Cardiac muscle cell (in vitro differentiated cells and primary cell): ENCODE measurements at regions not wholly inside any gene's neighbourhood (a gene's known extent, or its start where the extent isn't known, plus 50 kb on each side); places are given as distances from the start of the nearest gene placed in this dataset.

ENCODE experiments used
- DNase-seq, 2 donors: peaks; one replicate each; pipeline versions ENCODE4 v3.0.0 to v3.0.0-alpha.2; 2010 to 2017; ENCODE audit warnings: low read depth in 1 of 2, low spot score in 1 of 2
- H3K27ac ChIP-seq: fragments of 200-600 bp; sonication (generic); 2 replicates; pipeline ENCODE4 v1.5.1; 2016
- H3K27me3 ChIP-seq: fragments of 200-600 bp; sonication (generic); 2 replicates; pipeline ENCODE4 v1.6.0; 2016; ENCODE audit warnings: control low read depth
- H3K36me3 ChIP-seq: fragments of 200-600 bp; sonication (generic); 2 replicates; pipeline ENCODE4 v1.5.1; 2016; ENCODE audit warnings: control low read depth
- H3K4me1 ChIP-seq: fragments of 200-600 bp; sonication (generic); 2 replicates; pipeline ENCODE4 v1.8.1; 2017; ENCODE audit warnings: low read depth, mild to moderate bottlenecking, mixed run types
- H3K4me3 ChIP-seq: fragments of 200-600 bp; sonication (generic); 2 replicates; pipeline ENCODE4 v1.5.1; 2016; ENCODE audit warnings: mild to moderate bottlenecking
- H3K9me3 ChIP-seq: fragments of 200-600 bp; sonication (generic); 2 replicates; pipeline ENCODE4 v1.5.1; 2017; ENCODE audit warnings: low read depth, mild to moderate bottlenecking, control low read depth
- CTCF ChIP-seq: IDR thresholded peaks from 2 replicates; pipeline ENCODE4 v1.5.1; 2012; ENCODE audit warnings: low read depth, mild to moderate bottlenecking, low read length

GRCh38 chr15:98592136-98592535 is 56.2 kb upstream of the IGF1R start:
- no peaks in the 10 kb centered on the region for H3K9me3 ChIP-seq

GRCh38 chr15:98596131-98596530 is 52.2 kb upstream of the IGF1R start:
- Histone ChIP-seq H3K4me3 (no peak overlapping the region), H3K4me1 (peaks cover 7% of the 10 kb centered on the region), H3K36me3 (no peaks in the 10 kb centered on the region), H3K9me3 (no peaks in the 10 kb centered on the region), H3K27me3 (no peaks in the 10 kb centered on the region), H3K27ac (no peak overlapping the region)
- DNase-seq, result no peak
- TF ChIP-seq CTCF, result no peak

More at GRCh38 chr15:98592136-98592535, 56.2 kb upstream of the IGF1R start:
- H3K27me3 ChIP-seq, result no peaks in the 10 kb centered on the region
- TF ChIP-seq CTCF, result no peak
- no peaks in the 10 kb centered on the region for H3K36me3 ChIP-seq
- no peak overlapping the region for H3K27ac ChIP-seq
- no peak for DNase-seq
- H3K4me3 ChIP-seq, result no peak overlapping the region
- no peaks in the 10 kb centered on the region for H3K4me1 ChIP-seq

- TF ChIP-seq CTCF, result no peak
- Histone ChIP-seq H3K36me3 (no peaks in the 10 kb centered on the region), H3K9me3 (no peaks in the 10 kb centered on the region), H3K27me3 (no peaks in the 10 kb centered on the region), H3K4me3 (no peak overlapping the region), H3K27ac (no peak overlapping the region), H3K4me1 (peaks cover 7% of the 10 kb centered on the region)
- DNase-seq, result no peak
Observed at GRCh38 chr15:98596885-98597392, 51.4 kb upstream of the IGF1R start.

GRCh38 chr15:98597666-98598065 is 50.7 kb upstream of the IGF1R start:
- DNase-seq, result no peak
- no peak overlapping the region for H3K27ac ChIP-seq
- H3K4me3 ChIP-seq, result no peak overlapping the region
- peaks cover 7% of the 10 kb centered on the region for H3K4me1 ChIP-seq
- no peaks in the 10 kb centered on the region for H3K9me3 ChIP-seq
- TF ChIP-seq CTCF, result no peak
- H3K27me3 ChIP-seq, result no peaks in the 10 kb centered on the region
- H3K36me3 ChIP-seq, result no peaks in the 10 kb centered on the region
